Right hindlimb (tissue), 1 donor: ENCODE measurements at regions not wholly inside any gene's neighbourhood (a gene's known extent, or its start where the extent isn't known, plus 50 kb on each side); places are given as distances from the start of the nearest gene placed in this dataset.

Experiments
- DNase-seq: peaks from one replicate; pipeline ENCODE4 v3.0.0-alpha.2; 2018

DNA sequence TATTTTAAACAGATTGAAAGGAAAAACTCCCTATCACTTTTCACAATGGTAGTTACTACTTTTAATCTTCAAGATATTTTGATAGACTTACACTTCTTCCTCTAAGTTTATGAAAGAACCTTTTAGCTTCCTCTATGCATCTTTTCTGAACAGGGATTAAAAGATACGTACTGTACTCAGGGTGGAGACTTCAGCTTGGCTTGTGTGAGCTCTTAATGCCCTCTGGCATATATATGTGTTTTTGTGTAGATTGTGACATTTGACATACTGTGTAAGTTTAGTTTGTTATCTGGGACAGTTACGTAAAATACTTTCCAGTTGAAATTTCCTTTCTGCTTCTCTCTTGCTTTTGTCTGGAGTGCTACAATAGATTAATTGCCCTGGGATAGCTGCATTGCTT is 109.3 kb upstream of the NUDT6 start:
- no peak for DNase-seq

DNA sequence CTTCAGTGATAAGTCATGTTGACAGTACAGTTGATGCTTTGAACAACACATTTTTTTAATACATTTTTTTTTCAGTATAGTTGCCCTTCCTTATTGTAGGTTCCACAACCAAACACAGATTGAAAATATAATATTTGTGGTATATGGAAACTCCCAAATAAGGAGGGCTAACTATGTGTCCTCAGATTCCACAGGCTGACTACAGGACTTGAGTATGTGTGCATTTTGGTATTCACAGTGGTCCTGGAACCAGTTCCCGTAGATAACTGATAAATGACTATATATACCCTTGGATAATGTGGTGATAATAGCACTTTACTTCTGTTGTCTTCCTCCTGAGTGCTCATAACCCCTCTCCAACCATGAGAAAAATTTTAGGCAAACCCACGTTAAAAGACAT is 111.6 kb upstream of the NUDT6 start:
- DNase-seq = no peak

DNA sequence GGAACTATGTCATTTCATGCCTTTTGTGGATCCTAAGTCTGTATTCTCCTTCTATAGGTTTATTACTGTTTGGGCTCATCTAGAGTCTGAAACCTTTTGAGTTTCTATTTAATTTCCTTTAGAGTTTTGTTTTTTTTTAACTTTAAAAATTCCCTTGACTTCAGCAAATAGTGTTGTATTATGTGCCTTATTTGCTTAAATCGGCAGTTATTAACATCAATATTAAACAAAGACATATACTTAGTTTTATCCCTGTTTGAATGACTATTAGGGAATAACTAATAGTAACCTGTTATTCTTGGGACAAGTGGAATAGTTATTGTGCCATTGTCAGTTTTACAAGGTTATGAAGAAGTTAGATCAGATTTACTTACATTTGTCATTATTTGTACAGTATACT is 112.8 kb upstream of the NUDT6 start:
- DNase-seq = no peak

DNA sequence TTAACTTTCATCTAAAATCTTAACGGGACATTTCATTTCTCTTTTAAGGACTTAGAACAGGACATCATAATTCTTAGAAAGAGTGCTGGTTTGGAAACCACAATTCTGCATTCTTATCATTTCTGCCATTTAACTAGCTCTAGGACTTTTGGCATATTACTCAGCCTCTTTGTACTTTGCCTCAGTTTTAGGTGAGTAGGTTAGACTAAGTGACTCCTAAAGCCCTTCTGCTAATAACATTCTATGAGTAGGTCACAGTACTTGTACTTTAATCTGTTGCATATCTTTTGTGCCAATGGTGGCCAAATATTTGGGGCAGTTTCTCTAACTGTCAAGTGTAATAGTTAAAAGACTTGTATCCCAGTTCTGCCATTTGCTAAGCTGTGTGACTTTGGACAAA is 115.4 kb upstream of the NUDT6 start:
- no peak for DNase-seq

DNA sequence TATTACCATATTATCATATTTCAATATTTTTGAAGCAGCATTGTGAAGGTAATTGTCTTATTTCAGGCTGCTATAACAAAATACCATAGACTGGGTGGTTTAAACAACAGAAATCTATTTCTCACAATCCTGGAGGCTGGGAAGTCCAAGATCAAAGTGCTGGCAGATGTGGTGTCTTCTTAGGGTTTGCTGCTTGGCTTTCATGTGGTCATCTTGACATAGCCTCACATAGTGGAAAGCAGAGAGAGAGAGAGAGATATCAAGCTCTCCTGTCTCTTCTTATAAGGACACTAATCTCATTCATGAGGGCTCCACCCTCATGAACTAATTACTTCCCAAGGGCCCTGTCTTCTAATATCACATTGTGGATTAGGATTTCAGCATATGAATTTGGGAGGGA is 119.7 kb upstream of the NUDT6 start:
- DNase-seq = no peak

DNA sequence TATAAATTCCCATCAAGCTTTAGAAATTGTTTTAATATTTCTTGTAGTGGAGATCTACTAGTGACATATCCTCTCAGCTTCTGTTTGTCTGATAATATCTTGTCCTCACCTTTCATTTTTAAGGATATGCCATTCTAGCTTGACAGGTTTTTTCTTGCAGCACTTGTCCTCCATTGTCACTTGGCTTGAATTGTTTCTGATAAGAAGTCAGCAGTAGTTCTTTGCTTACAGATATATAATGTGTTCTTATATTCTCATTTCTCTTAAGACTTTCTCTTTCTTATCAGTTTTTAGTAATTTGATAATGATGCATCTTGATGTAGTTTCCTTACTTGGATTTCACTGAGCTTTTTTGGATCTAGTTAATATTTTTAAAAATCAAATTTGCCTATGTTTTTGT is 120.6 kb upstream of the NUDT6 start:
- no peak for DNase-seq

DNA sequence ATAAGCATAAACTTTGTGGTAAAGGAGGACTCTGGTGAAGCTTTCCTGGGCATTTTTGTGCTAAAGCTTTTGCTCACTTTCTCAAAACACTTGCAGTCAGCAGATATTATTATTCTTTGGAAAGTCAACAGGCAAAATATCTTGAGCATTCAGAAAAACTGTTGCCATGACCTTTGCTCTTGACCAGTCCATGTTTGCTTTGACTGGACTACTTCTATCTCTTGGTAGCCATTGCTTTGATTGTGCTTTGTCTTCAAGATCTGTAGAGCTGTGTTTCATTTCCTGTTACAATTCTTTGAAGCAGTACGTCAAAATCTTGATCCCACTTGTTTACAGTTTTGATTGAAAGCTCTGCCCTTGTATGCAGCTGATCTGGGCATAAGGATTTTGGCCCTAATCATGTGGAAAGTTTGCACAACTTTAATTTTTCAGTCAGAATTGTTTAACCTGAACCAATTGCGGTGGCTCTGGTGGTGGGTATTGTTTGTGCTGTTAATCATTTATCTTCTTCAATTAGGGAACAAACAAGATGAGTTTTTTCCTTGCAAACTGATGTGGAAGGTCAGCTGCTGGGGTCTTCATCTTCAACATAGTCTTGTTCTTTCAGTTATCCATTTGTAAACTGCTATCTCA is 121.5 kb upstream of the NUDT6 start:
- DNase-seq = no peak

DNA sequence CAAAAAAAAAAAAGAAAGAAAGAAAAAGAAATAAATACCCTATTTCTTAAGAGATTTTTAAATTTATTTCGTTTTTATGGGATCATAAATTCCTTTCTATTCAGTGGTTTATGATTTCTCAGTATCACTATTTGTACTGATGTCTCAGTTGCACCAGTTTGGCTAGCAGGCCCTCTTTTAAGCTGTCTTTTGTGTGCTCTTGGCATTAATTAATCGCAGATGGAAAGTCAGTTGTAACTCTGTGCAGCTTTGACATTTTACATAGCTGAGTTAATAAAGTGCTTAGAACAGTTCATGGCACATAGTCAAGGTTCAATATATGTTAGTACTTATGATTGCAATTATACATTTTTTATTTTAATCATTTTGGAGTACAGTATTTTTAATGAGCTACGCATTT is 123.7 kb upstream of the NUDT6 start:
- DNase-seq = no peak

DNA sequence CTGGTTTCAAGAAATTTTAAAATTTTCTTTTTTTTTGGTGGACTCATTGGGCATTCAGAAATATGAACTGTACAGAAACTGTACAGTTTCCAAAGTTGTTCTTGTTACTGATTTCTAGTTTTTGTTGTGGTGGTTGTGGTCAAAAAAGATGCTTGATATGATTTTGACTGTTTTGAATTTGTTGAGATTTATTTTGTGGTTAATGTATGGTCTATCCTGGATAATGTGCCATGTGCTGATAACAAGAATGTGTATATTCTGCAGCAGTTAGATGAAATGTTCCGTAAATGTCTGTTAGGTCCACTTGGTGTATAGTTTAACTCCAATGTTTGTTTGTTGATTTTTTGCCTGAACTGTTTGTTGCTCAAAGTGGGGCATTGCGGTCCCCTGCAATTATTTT is 127.6 kb upstream of the NUDT6 start:
- DNase-seq = no peak

DNA sequence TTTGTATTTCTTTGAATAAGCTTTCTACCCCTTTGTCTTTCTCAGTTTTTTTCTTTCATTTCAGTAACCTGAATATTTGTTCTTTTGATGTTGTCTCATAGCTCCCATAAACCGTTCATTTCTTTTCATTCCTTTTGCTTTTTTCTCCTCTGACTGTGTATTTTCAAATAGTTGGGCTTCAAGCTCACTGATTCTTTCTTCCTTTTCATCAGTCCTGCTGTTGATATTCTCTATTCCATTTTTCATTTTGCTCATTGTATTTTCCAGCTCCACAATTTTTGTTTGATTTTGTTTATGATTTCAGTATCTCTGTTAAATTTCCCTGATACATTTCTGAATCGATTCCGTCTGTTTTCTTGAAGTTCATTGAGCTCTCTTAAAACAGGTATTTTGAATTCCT is 129.6 kb upstream of the NUDT6 start:
- no peak for DNase-seq

DNA sequence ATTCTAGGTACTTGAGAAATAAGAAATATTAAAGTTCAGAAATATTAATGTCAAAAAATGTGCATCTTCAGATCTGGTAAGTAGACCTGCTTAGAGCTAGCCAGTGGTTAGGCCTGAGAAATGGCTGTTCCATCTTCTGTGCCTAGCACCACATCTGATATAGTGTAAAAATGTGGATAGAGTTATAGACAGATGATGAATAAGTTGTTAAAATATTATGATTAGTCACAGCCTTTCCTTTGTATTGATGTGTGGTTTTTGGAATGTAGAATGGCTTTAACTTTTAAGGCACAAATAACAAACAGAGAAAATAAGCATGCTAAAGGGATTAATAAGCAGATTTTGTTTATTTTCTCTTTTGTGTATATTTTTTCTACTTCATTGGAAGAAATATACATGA is 133.5 kb upstream of the NUDT6 start:
- DNase-seq = no peak

DNA sequence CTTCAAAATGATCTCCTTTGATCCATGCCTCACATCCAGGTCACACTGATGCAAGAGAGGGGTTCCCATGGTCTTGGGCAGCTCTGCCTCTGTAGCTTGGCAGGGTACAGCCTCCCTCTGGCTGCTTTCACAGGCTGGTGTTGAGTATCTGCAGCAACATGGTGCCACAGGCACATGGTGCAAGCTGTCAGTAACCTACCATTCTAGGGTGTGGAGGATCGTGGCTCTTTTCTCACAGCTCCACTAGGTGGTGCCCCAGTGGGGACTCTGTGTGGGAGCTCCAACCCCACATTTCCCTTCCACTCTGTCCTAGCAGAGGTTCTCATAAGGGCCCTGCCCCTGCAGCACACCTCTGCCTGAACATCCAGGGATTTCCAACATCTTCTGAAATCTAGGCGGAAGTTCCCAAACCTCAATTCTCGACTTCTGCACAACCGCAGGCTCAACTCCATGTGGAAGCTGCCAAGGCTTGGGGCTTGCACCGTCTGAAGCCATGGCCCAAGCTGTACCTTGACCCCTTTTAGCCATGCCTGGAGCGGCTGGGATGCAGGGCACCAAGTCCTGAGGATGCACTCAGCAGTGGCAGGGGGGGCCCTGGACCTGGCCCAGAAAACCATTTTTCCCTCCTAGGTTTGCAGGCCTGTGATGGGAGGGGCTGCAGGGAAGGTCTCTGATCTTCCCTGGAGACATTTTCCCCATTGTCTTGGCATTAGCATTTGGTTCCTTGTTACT is 137.8 kb upstream of the NUDT6 start:
- DNase-seq = no peak

DNA sequence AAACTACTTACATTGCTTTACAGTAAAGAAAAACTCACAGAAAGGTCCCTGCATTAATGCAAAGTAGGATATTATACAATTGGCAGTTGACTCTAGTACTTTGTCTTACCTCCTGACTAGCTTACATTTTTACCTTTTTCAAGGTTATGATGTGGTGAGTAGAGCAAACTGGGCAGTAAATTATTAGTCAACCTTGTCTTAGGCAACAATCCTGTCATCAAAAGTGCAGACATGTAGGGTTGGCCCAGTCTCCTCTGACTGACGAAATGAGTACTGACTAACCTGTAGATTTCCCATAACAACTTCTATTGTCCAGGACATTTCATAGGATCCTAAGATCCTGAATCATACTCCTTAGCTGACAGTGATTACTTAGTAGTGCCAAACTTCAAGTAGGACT is 142.0 kb upstream of the NUDT6 start:
- no peak for DNase-seq

DNA sequence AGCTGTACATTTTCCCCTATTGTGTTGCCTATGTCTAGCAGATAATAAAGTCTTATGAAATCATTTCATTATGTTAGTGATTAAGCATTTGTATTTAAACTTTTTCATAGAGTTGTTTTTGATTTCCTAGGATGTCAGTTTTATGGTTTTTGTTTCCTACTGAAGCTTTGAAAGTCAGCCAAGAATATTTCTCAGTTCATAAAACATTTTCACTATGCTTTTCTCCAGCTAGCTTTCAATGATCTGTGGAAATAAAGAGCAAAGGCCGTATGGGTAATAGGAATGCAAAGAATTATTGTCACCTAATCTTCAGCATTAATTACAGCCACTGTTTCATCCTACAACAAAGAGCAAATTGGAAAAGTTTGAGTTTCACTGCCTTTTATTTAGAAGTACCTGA is 145.7 kb upstream of the NUDT6 start:
- DNase-seq = no peak

DNA sequence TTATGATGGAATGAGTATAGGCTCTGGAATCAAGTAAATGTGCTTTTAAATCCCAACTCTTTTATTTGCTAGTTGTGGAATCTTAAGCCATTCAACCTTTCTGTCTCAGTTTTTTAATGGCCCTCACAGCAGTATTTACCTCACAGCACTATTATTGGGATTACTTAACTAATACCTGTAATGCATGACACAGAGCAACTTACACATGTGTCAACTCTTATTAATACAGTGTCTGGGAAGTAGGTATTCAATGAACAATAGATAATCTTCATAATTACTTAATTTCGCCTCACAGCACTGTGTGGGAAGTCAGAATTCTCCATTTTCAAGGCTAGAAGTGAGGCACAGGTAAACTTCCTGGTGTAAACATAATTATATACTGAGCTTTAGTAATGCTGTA is 149.7 kb upstream of the NUDT6 start:
- no peak for DNase-seq

DNA sequence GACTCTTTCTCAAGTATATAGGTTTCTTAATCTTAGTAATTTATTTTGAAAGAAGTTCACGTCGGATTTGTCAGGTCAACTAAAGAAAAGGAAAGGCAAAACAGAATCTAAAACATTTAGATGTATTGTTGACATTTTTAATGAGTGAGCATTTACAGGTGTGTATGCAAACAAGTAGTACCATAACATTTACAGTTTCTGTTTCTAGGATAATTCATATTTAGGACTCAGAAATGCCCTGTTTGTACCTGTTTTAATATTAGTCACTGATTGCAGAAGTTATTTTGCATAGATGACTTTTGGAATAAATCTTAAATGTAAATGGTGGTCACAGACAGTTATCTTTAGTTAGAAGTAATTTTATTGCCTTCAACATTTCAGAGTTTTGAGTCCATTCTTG is 151.3 kb upstream of the NUDT6 start:
- DNase-seq = no peak

DNA sequence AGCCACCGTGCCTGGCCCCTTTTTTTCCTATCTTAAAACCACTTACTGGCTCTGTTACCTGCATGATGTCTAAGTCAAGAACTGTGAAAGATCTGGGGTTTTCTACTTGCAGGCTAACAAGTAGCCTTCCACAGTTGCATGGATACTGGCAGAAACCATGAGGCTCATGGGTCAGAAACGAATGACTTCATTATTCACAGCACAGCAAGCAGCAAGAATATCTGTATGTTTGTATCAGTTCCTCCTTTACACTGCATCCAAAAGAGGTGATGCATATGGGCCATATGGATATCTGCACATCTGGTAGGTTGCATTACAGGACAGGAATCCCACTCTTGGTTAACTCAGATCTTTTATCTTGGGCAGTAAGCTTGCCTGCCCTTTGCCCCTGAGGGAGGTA is 154.9 kb upstream of the NUDT6 start:
- DNase-seq = no peak

DNA sequence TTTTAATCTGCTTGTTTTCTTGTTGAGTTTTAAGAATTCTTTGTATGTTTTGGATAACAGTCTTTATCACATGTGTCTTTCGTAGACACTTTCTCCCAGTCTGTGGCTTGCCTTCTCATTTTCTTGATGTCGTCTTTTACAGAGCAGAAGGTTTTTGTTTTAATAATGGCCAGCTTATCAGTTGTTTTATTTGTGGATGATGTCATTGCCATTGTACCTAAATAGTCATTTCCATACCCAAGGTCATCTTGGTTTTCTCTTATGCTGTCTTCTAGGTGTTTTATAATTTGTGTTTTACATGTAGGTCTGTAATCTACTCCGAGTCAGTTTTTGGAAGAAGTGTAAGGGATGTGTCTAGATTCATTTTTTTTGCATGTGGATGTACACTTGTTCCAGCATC is 159.6 kb upstream of the NUDT6 start:
- DNase-seq = no peak

DNA sequence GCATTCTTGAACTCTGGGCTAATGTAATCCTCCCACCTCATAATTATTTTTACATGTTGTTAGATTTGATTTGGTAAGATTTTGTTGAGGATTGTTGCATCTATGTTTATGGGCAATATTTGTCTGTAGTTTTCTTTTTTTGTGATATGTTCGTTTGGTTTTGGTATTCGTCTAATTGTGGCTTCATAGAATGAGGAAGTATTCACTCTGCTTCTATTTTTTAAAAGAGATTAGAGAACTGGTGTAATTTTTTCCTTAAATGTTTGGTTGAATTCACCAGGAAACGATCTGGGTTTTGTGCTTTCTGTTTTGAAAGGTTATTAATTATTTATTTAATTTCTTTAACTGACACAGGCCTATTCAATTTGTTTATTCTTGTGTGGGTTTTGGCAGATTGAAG is 161.2 kb upstream of the NUDT6 start:
- no peak for DNase-seq

DNA sequence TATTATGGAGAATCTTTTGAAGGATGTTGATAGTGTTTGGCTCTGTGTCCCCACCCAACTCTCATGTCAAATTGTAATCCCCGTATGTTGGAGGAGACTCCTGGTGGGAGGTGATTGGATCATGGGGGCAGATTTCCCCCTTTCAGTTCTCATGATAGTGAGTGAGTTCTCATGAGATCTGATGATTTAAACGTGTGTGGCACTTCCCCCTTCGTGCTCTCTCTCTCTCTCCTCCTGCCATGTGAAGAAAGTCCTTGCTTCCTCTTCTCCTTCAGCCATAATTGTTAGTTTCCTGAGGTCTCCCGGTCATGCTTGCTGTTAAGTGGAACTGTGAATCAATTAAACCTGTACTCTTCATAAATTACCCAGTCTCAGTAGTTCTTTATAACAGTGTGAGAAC is 166.1 kb upstream of the NUDT6 start:
- DNase-seq = no peak

DNA sequence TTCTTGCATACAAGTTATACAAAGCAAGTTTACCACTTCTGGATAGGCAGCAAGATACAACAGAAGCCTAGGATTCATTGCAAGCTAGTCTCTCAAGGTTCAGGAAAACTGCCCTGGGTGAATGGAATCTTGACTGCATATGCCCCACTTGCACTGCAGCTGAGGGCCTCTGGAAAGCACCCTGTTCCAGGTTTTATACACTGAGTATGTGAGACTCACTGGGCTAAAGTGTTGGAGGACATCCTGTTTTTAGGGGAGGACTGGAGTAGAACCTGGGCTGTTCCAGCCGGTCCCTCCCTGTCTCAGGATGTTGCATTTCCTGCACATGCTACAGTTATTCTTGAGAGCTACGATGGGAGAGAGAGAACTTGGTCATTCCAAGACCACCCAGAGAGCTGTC is 168.5 kb upstream of the NUDT6 start:
- no peak for DNase-seq

DNA sequence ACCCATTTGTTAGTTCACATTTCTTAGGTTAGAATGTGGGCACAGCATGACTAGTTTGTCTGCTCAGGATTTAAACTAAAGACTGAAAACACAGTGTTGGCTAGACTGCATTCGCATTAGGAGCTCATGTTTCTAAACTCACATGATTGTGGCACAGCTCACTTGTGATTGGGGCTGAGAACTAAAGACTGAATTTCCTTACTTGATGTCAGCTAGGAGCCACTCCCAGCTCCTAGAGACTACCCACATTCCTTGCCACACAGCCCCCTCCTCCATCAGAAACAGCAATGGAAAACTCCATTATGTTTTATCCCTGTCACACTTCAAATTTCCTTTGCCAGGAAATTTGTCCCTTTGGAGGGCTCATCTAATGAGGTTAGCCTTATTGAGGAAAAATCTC is 170.2 kb upstream of the NUDT6 start:
- no peak for DNase-seq

DNA sequence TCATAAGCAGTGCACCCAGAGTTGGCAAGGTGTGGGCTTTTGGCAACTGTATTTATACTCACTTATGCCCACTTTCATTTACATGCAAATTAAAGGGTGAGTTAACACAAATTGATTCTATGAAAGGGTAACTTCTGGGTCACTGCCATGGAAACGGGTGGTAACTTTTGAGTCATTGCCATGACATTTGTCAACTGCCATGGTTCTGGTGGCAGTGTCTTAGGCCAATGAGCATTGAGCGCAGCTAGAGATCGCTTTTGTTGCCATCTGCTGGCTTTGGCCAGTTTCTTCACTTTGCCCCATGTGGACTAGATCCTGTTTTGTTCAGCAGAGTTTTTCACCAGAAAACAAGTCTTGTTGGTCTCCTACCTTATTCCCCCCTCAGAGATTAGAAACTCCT is 170.8 kb upstream of the NUDT6 start:
- DNase-seq = no peak

DNA sequence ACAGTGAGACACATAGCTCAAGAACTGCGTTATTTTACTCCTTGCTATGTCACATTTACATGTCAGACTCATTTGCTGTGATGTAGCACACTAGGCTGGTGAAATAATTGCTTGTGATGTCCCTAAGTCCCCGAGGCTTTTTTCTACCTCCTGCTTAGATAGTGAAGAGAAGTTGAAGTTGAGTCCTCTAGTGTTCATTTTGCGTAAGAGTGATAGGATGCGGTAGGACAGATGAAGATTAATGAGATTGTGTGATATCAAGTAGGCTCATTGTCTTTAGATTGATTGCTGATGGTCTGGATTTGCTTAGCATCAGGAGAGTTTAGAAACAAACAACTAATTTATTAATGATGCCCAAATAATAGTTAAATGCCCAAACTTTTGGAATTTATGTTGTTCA is 173.6 kb upstream of the NUDT6 start:
- DNase-seq = no peak

DNA sequence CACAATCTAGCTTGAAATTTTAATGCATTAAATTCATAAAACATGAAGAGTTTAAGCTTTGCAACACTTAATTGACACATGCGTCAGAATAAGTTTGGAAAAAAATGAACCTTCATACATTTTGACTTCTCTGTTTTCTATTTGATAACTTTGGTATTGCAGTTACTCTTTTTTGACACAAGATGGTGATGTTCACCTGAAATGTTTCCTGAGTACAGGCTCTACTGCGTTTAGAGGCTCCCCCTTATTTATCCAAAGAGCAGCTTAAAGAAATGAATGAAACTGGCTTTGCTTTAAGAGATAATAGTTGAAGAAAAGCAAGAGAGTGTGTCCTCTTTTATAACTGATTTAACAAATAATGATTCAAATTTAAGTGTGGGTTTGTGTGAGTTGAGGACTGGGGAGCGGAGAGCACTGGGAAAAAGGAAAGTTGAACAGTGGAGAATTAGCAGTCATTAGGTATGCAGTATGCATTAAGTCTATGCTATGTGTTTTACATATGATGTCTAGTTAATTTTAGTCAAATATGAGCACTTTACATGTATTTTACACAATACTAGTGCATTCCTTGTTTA is 180.6 kb upstream of the NUDT6 start:
- DNase-seq = no peak
